ENCODE measurements at regions not wholly inside any gene's neighbourhood (a gene's known extent, or its start where the extent isn't known, plus 50 kb on each side); places are given as distances from the start of the nearest gene placed in this dataset.

DNA sequence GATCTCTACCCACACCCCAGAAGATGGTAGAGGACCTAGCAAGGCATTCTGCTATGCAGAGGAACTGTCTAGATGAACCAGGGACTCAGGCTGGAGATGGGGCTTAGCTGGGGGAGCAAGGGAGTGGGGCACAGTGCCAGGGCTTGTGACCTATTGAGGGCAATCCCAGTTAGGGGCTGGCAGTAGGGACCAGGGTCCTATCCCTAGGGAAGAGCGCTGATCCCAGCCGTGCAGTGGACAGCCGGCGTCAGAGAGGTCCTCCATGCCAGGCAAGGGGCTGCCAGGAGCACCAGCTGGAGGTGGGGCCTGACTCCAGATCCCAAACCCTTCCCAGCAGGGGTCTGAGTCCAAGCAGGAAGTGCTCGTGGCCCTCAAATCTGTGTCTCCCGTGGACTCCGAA is 52.7 kb upstream of the NEURL1B start:
- ChIA-PET POLR2A (interaction anchor here (1.0 kb wide), 1 partner anchor 36 kb away, joined by 4 read pairs; no protein-coding TSS in a partner anchor), CTCF (no interaction called here)
- H3K36me3 Mint-ChIP-seq (ENCODE audit: low read depth): no peaks in the 10 kb centered on the region
- no peak overlapping the region for H3K27ac Mint-ChIP-seq
- H3K27me3 Mint-ChIP-seq: peaks cover 11% of the 10 kb centered on the region
- DNase-seq: no peak
- no peaks in the 10 kb centered on the region for H3K4me1 Mint-ChIP-seq
- H3K4me3 Mint-ChIP-seq: no peak overlapping the region
- no peaks in the 10 kb centered on the region for H3K9me3 Mint-ChIP-seq

GRCh38 chr5:172587061-172587405 is 54.0 kb upstream of the NEURL1B start:
- peaks cover 21% of the 10 kb centered on the region for H3K27me3 Mint-ChIP-seq
- DNase-seq: no peak
- no peak overlapping the region for H3K4me3 Mint-ChIP-seq
- no peak overlapping the region for H3K27ac Mint-ChIP-seq
- no peaks in the 10 kb centered on the region for H3K4me1 Mint-ChIP-seq
- POLR2A ChIA-PET: no interaction called here
- H3K36me3 Mint-ChIP-seq (ENCODE audit: low read depth): no peaks in the 10 kb centered on the region
- CTCF ChIA-PET: no interaction called here
- no peaks in the 10 kb centered on the region for H3K9me3 Mint-ChIP-seq

GRCh38 chr5:172586125-172587060 is 54.7 kb upstream of the NEURL1B start:
- Mint-ChIP-seq H3K27ac (no peak overlapping the region), H3K4me1 (no peaks in the 10 kb centered on the region), H3K27me3 (peaks cover 21% of the 10 kb centered on the region), H3K9me3 (no peaks in the 10 kb centered on the region), H3K4me3 (no peak overlapping the region), H3K36me3 (ENCODE audit: low read depth) (no peaks in the 10 kb centered on the region)
- no peak for DNase-seq
- ChIA-PET POLR2A (no interaction called here), CTCF (no interaction called here)

DNA sequence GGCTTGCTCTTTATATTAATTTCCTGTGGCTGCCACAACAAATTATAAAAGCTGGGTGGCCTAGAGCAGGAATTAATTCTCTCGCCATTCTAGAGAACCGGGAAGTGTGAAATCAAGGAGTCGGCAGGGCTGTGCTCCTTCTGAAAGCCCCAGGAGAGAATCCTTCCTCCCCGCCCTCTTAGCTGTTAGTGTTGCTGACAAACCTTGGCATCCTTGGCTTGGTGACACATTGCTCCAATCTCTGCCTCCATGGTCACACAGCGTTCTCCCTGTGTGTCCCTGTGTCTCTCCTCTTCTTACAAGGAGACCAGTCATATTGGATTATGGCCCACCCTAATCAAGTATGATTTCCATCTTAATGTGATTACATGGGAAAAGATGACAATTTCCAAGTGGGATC is 55.9 kb upstream of the NEURL1B start:
- CTCF ChIA-PET: no interaction called here
- POLR2A ChIA-PET: no interaction called here
- Mint-ChIP-seq H3K9me3 (no peaks in the 10 kb centered on the region), H3K27ac (no peak overlapping the region), H3K27me3 (peaks cover 19% of the 10 kb centered on the region), H3K36me3 (ENCODE audit: low read depth) (no peaks in the 10 kb centered on the region), H3K4me1 (no peaks in the 10 kb centered on the region), H3K4me3 (no peak overlapping the region)
- DNase-seq: no peak

DNA sequence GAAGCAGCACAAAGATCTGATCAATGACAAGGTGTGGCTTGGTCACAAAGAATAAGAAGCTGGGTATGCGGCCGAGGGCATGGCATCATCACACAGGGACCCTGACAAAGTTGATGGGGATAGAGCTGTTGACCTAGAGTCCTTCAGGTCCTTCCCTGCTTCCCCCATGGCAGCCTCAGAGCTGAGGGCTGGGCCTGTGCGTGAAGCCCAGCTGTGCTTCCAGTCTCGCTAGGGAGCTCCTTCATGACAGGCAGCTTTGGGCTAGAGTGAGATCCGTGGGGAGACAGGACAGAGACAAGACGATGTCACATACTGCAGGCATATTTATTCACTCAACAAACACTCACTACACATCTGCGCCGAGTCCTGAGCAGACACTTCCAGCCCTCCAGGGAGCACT is 56.4 kb upstream of the NEURL1B start:
- CTCF ChIA-PET: no interaction called here
- Mint-ChIP-seq H3K36me3 (ENCODE audit: low read depth) (no peaks in the 10 kb centered on the region), H3K27ac (no peak overlapping the region), H3K4me1 (no peaks in the 10 kb centered on the region), H3K27me3 (peaks cover 19% of the 10 kb centered on the region), H3K4me3 (no peak overlapping the region), H3K9me3 (no peaks in the 10 kb centered on the region)
- POLR2A ChIA-PET: no interaction called here
- DNase-seq: no peak

- POLR2A ChIA-PET: no interaction called here
- Mint-ChIP-seq H3K27me3 (peaks cover 19% of the 10 kb centered on the region), H3K4me3 (no peak overlapping the region), H3K4me1 (no peaks in the 10 kb centered on the region), H3K9me3 (no peaks in the 10 kb centered on the region), H3K36me3 (ENCODE audit: low read depth) (no peaks in the 10 kb centered on the region), H3K27ac (no peak overlapping the region)
- no peak for DNase-seq
- CTCF ChIA-PET: no interaction called here
These were observed 57.0 kb upstream of the NEURL1B start for GRCh38 chr5:172583931-172584511.

- no peaks in the 10 kb centered on the region for H3K4me1 Mint-ChIP-seq
- no peaks in the 10 kb centered on the region for H3K9me3 Mint-ChIP-seq
- no peak overlapping the region for H3K27ac Mint-ChIP-seq
- H3K27me3 Mint-ChIP-seq: peaks cover 19% of the 10 kb centered on the region
- H3K36me3 Mint-ChIP-seq (ENCODE audit: low read depth): no peaks in the 10 kb centered on the region
- ChIA-PET CTCF (no interaction called here), POLR2A (no interaction called here)
- H3K4me3 Mint-ChIP-seq: no peak overlapping the region
- DNase-seq: no peak
These were observed 58.1 kb upstream of the NEURL1B start for GRCh38 chr5:172582940-172583339.

DNA sequence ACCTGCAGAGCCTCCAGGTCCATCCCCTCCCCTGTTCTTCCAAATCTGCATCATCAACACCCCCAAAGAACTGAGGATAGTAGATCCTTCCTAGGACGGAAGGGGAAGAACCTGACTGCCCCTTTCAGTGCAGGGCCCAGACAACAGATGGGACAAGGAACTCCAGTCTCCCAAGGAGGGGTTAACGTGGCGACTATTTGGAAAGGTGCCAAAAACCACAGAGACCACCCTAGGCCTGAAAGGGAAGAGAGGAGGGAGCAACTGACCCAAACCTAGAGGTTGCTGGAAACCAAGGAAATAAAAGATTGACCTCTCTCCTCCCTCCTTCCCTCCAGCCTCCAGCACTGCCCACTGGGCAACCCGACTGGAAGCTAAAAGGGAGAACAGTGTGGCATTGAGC is 59.7 kb upstream of the NEURL1B start:
- peaks cover 18% of the 10 kb centered on the region for H3K27me3 Mint-ChIP-seq
- H3K9me3 Mint-ChIP-seq: no peaks in the 10 kb centered on the region
- no peaks in the 10 kb centered on the region for H3K36me3 Mint-ChIP-seq (ENCODE audit: low read depth)
- DNase-seq: no peak
- H3K4me3 Mint-ChIP-seq: no peak overlapping the region
- ChIA-PET CTCF (no interaction called here), POLR2A (no interaction called here)
- H3K4me1 Mint-ChIP-seq: no peaks in the 10 kb centered on the region
- H3K27ac Mint-ChIP-seq: no peak overlapping the region

DNA sequence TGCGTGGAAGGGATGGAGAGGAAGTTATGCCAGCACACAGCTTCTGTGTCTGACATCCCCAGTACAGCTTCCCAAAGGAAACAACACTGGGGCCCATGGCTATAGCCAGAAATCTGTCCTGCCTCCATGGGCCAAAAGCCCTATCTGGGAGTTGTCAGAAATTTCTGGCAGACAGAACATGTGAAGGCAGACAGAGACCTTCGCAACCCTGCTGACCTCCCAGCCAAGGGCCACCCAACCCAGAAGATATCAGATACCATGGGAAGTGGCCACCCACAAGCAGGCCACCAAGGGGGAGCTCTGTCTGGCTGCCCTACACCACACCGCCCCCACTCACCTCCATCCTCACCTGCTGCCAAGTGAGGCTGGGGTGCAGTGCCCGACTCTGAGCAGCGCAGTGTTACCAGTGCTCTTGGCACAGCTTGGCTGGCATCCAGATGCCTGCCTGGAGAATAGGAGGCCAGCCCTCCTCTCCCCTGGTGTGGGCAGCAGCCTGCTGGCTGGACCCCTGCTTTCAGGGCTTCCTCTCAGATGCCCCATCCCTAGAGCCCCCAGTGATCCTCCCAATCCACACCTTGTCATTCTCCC is 61.6 kb upstream of the NEURL1B start:
- Mint-ChIP-seq H3K27me3 (peaks cover 14% of the 10 kb centered on the region), H3K9me3 (no peaks in the 10 kb centered on the region), H3K4me1 (no peaks in the 10 kb centered on the region), H3K4me3 (no peak overlapping the region), H3K27ac (no peak overlapping the region), H3K36me3 (ENCODE audit: low read depth) (no peaks in the 10 kb centered on the region)
- CTCF ChIA-PET: no interaction called here
- POLR2A ChIA-PET: no interaction called here
- DNase-seq: no peak

DNA sequence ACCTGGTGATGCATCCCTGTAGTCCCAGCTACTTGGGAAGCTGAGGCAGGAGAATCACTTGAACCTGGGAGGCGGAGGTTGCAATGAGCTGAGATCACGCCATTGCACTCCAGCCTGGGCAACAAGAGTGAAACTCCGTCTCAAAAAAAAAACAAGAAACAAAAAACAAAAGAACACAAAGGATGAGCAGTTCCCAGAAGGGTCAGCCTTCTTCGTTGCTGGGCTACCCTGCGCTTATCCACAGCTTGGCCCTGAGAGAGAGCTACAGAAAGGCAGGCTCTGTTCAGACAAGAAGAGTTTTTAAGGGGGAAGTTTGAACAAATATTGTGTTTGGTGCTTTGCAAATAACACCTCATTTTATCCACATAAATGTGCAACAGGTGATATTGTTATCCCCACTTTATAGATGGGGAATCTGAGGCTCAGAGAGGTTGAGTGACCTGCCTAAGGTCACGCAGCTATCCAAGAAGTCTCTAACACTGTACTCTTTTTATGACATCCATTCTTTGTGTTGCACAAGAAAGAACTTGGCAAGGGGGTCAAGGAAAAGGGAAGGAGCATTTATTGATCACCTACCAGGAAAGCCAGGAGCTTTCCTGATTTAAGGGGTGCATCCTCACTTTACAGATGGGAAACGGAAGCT is 63.7 kb upstream of the NEURL1B start:
- DNase-seq: no peak
- POLR2A ChIA-PET: no interaction called here
- Mint-ChIP-seq H3K4me3 (no peak overlapping the region), H3K9me3 (no peaks in the 10 kb centered on the region), H3K27ac (no peak overlapping the region), H3K4me1 (no peaks in the 10 kb centered on the region), H3K36me3 (ENCODE audit: low read depth) (no peaks in the 10 kb centered on the region), H3K27me3 (peaks cover 4% of the 10 kb centered on the region)
- CTCF ChIA-PET: no interaction called here

DNA sequence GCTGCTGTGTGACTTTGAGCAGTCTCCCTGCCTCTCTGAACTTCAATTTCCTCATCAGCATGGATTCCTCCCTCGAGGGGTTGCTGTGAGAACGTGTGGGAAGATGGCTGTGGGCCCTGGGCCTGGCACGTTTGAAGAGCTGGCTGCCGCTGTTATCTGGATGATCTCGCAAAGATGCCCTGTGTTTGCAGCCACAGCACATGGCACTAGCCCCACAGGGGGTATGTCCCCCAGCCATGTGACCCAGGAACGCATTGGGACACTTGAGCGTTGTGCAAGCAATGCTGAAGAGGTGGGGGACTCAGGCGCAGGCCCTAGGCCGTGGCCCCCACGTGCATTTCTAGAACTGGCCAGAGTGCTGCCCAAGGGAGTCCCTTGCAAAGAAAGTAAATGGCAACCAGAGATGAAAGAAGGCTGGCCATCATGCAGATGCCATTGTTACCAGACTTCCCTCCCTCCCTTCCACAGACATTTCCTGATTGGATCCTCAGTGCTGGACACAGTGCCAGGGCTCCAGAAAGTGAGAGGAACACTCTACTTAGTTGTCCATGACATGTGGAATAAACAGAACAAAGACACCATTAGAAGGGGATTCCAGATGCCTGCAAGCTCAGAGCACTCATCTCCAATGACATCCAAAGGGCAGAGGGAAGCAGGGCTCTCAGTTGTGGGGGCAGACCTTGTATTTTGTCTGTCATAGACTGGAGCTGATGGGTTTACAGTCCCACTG is 65.1 kb upstream of the NEURL1B start:
- Mint-ChIP-seq H3K4me1 (no peaks in the 10 kb centered on the region), H3K27me3 (peaks cover 2% of the 10 kb centered on the region), H3K27ac (no peak overlapping the region), H3K36me3 (ENCODE audit: low read depth) (no peaks in the 10 kb centered on the region), H3K4me3 (no peak overlapping the region), H3K9me3 (no peaks in the 10 kb centered on the region)
- no peak for DNase-seq
- POLR2A ChIA-PET: no interaction called here
- CTCF ChIA-PET: interaction anchor here (1.0 kb wide), 1 partner anchor 10 kb away, joined by 4 read pairs; no protein-coding TSS in a partner anchor

GRCh38 chr5:172575416-172575815 is 65.6 kb upstream of the NEURL1B start:
- H3K9me3 Mint-ChIP-seq: no peaks in the 10 kb centered on the region
- no peak overlapping the region for H3K4me3 Mint-ChIP-seq
- H3K36me3 Mint-ChIP-seq (ENCODE audit: low read depth): no peaks in the 10 kb centered on the region
- ChIA-PET POLR2A (no interaction called here), CTCF (interaction anchor here (1.0 kb wide), 1 partner anchor 9 kb away, joined by 4 read pairs; no protein-coding TSS in a partner anchor)
- H3K27ac Mint-ChIP-seq: no peak overlapping the region
- H3K4me1 Mint-ChIP-seq: no peaks in the 10 kb centered on the region
- no peak for DNase-seq
- H3K27me3 Mint-ChIP-seq: peaks cover 2% of the 10 kb centered on the region

DNA sequence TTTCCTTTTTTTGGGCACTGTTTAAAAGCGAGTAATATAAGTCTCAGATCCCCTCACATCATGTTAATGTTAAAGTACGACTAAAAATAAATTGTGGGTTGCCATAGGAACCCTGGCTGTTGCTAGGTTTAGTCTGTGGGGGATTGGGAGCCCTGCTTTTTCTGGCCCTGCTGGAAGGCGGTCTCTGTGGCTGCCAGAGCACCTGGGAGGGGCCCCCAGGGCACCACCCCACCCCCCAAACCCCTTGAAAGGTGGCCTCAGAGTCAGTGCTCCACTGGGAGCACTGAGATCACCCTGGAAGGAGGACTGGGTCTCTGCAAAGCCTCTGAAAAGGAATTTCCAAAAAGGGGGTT is 66.2 kb upstream of the NEURL1B start:
- H3K9me3 Mint-ChIP-seq: no peaks in the 10 kb centered on the region

More for the DNA sequence above, 66.2 kb upstream of the NEURL1B start:
- no peaks in the 10 kb centered on the region for H3K4me1 Mint-ChIP-seq
- H3K27me3 Mint-ChIP-seq: peaks cover 2% of the 10 kb centered on the region
- no peaks in the 10 kb centered on the region for H3K36me3 Mint-ChIP-seq (ENCODE audit: low read depth)
- H3K4me3 Mint-ChIP-seq: no peak overlapping the region
- DNase-seq: no peak
- POLR2A ChIA-PET: no interaction called here
- no peak overlapping the region for H3K27ac Mint-ChIP-seq
- CTCF ChIA-PET: no interaction called here

Measured in activated CD4-positive, alpha-beta memory T cell treated with anti-CD3 and anti-CD28 coated beads, Interleukin-2, amount 10 ng/mL, durations not matched to agents 7 days and 5 days (primary cell).